Stimulated activated effector memory CD8-positive, alpha-beta T cell treated with anti-CD3 and anti-CD28 coated beads, Interleukin-12 subunit alpha, Interleukin-12 subunit beta, amount 100 ng/mL, for 72 hours (primary cell): ENCODE measurements at regions not wholly inside any gene's neighbourhood (a gene's known extent, or its start where the extent isn't known, plus 50 kb on each side); places are given as distances from the start of the nearest gene placed in this dataset.

Experiments
- ATAC-seq: fragments of 150-1000 bp; cut with Tn5 transposase; 2 replicates; pipeline ENCODE4 v1.10.0; 2021
- DNase-seq, 2 donors: peaks; one replicate each; pipeline ENCODE4 v3.0.0; 2021 to 2022; ENCODE audit warnings: low spot score in 2 of 2
- H3K27ac Mint-ChIP-seq: one replicate; pipeline ENCODE4 v1.8.0; 2022; ENCODE audit warnings: mild to moderate bottlenecking, mixed read lengths
- H3K36me3 Mint-ChIP-seq: one replicate; pipeline ENCODE4 v1.8.0; 2022; ENCODE audit warnings: mild to moderate bottlenecking, mixed read lengths
- H3K4me1 Mint-ChIP-seq: one replicate; pipeline ENCODE4 v1.8.0; 2022; ENCODE audit warnings: mixed read lengths
- H3K4me3 Mint-ChIP-seq: one replicate; pipeline ENCODE4 v1.8.0; 2022; ENCODE audit warnings: mild to moderate bottlenecking, mixed read lengths
- H3K9me3 Mint-ChIP-seq: one replicate; pipeline ENCODE4 v1.8.0; 2022; ENCODE audit warnings: mixed read lengths

DNA sequence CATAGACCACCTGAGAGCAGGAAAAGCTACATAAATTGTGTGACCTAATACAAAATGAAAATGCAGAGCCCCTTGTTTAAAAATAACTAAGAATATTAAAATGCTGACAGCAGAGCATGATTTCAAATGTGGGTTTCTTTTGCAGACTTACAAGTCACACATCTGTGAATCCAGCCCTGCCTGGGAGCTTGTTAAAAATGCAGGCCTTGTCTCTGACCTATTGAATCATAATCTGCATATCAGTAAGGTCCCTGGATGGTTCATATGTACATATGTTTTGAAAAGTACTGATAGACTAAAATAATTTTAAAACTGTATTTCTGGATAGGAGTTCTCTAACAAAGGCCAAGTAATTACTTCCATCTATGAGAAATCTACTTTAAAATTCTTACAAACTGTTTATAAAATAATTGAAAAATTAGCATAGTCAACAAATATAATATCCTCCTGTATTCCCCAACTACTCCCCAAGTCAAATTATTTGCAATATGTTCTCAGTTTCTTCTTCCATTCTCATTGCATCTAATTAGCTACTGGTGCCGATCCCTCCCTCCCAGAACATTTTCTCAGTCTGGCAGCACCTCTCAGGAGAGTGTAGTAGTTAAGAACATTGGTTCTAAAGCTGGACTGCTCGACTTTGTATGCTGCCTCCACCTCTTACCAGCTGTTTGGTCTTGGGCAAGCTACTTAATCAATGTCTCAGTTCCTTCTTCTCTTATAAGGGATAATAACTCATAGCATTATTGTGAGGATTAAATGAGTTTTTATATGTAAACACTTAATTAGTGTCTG, 1040.4 kb upstream of the CDH2 start:
- H3K36me3 Mint-ChIP-seq = no peaks in the 10 kb centered on the region
- ATAC-seq (no peak), DNase-seq (no peak)
- no peaks in the 10 kb centered on the region for H3K4me1 Mint-ChIP-seq
- no peak overlapping the region for H3K4me3 Mint-ChIP-seq
- peaks cover 10% of the 10 kb centered on the region for H3K9me3 Mint-ChIP-seq
- H3K27ac Mint-ChIP-seq = no peak overlapping the region

- no peaks in the 10 kb centered on the region for H3K36me3 Mint-ChIP-seq
- no peak overlapping the region for H3K4me3 Mint-ChIP-seq
- H3K9me3 Mint-ChIP-seq = peaks cover 12% of the 10 kb centered on the region
- H3K4me1 Mint-ChIP-seq = no peaks in the 10 kb centered on the region
- DNase-seq = no peak
- no peak overlapping the region for H3K27ac Mint-ChIP-seq
- ATAC-seq = no peak
These were observed 1021.9 kb upstream of the CDH2 start for GRCh38 chr18:29198834-29199233.

DNA sequence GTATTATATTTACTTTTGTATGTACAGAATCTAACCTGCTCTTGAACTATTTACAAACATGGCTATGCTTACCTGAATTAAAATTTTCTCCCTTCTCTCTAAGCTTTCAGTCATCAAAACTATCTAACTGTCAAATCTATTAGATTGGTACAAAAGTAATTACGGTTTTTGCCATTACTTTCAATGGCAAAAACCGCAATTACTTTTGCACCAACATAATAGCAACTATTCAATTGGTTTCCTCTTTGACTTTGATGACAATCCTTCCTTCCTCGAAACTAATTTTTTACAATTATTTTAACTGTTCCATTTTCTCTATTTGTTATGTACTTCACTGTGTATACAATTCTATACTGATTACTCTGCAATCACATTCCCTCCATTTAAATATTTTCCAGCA, 1019.4 kb upstream of the CDH2 start:
- DNase-seq (no peak), ATAC-seq (no peak)
- Mint-ChIP-seq H3K9me3 (peaks cover 18% of the 10 kb centered on the region), H3K4me1 (no peaks in the 10 kb centered on the region), H3K36me3 (no peaks in the 10 kb centered on the region), H3K27ac (no peak overlapping the region), H3K4me3 (no peak overlapping the region)

- H3K27ac Mint-ChIP-seq = no peak overlapping the region
- no peak overlapping the region for H3K4me3 Mint-ChIP-seq
- peaks cover 13% of the 10 kb centered on the region for H3K9me3 Mint-ChIP-seq
- no peaks in the 10 kb centered on the region for H3K4me1 Mint-ChIP-seq
- no peak for ATAC-seq
- no peaks in the 10 kb centered on the region for H3K36me3 Mint-ChIP-seq
- no peak for DNase-seq
These were observed 1014.3 kb upstream of the CDH2 start for GRCh38 chr18:29191263-29191662.

GRCh38 chr18:29188760-29189159, 1011.8 kb upstream of the CDH2 start:
- DNase-seq (no peak), ATAC-seq (no peak)
- H3K4me3 Mint-ChIP-seq = no peak overlapping the region
- H3K4me1 Mint-ChIP-seq = no peaks in the 10 kb centered on the region
- no peaks in the 10 kb centered on the region for H3K36me3 Mint-ChIP-seq
- H3K9me3 Mint-ChIP-seq = peaks cover 19% of the 10 kb centered on the region
- no peak overlapping the region for H3K27ac Mint-ChIP-seq

DNA sequence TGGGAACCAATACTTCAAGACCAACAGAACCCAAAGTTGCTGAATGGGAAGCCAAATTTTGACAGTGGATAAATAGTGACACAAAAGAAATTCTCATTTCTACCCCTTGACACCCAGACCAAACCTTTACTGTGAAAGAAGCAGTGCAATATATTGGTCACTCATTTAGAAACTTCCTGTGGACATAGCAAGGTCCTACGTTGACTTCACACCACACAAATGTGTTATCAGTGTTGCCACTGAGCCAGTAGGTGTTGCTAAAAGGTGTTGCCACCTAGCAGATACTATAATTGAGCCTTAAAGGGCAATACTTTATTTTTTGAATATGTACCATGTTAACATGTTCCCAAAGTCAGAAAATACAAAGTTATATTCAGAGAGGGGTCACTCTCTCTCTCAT, 1008.9 kb upstream of the CDH2 start:
- H3K27ac Mint-ChIP-seq = no peak overlapping the region
- H3K4me1 Mint-ChIP-seq = no peaks in the 10 kb centered on the region
- no peak overlapping the region for H3K4me3 Mint-ChIP-seq
- no peak for ATAC-seq
- peaks cover 13% of the 10 kb centered on the region for H3K9me3 Mint-ChIP-seq
- H3K36me3 Mint-ChIP-seq = no peaks in the 10 kb centered on the region
- DNase-seq = no peak

DNA sequence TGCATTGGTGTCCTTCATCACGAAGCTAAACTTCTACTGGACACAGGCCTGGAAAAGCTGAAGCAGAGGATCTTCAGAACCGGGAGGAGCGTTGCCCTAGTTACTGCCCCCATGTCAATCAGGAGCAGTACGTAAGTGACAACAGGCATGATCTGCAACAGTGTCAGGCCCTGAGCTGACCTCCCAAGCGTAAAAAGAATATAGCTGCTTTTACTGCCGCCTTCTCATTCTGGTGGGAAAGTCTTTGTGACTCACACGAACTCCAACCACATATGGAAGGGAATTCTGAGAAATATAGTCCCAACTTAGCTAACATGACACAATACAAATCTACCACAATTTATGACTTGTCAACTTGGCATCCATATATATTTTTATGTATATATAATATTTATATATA, 1007.7 kb upstream of the CDH2 start:
- no peak overlapping the region for H3K4me3 Mint-ChIP-seq
- no peaks in the 10 kb centered on the region for H3K36me3 Mint-ChIP-seq
- no peaks in the 10 kb centered on the region for H3K4me1 Mint-ChIP-seq
- H3K27ac Mint-ChIP-seq = no peak overlapping the region
- no peak for ATAC-seq
- DNase-seq = no peak
- H3K9me3 Mint-ChIP-seq = peaks cover 10% of the 10 kb centered on the region

DNA sequence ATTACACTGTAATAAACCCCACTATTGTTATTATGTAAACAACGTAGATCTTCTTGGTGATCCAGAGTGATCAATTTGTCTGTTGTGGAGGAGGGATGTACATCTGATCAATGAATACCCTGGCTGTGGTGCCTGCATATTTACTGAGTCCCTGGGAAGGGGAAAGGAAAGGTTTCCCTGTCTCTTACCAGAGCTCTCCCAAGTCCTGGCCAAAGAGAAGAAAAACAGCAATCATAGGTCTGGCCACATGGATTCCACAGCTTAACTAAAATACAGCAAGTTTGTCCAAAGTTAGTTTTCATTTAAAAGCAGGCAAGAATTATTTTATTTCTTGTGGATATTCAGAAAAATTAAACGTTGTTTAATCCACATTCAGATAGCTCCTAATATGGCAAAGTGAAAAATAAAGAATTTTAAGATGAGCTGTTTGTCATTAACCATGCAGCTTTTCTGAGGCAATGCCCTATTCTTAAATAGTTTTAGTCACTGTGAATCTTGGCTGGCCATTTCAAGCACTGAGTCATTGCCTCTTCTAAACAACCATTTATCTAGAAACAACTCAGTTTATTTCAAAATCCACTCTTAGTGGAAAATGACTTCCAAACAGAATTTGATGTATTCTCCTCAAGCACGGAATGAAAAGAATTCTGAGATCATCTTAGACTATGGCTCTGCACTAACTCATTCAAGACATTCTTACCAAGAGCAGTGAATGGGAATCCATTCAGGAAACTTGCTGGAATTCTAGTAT, 1004.4 kb upstream of the CDH2 start:
- Mint-ChIP-seq H3K27ac (no peak overlapping the region), H3K36me3 (no peaks in the 10 kb centered on the region), H3K9me3 (peaks cover 18% of the 10 kb centered on the region), H3K4me1 (no peaks in the 10 kb centered on the region), H3K4me3 (no peak overlapping the region)
- no peak for ATAC-seq
- no peak for DNase-seq

- Mint-ChIP-seq H3K9me3 (peaks cover 17% of the 10 kb centered on the region), H3K27ac (no peak overlapping the region), H3K4me3 (no peak overlapping the region), H3K4me1 (no peaks in the 10 kb centered on the region), H3K36me3 (no peaks in the 10 kb centered on the region)
- DNase-seq = no peak
- no peak for ATAC-seq
These were observed 999.8 kb upstream of the CDH2 start for GRCh38 chr18:29176681-29177080.

DNA sequence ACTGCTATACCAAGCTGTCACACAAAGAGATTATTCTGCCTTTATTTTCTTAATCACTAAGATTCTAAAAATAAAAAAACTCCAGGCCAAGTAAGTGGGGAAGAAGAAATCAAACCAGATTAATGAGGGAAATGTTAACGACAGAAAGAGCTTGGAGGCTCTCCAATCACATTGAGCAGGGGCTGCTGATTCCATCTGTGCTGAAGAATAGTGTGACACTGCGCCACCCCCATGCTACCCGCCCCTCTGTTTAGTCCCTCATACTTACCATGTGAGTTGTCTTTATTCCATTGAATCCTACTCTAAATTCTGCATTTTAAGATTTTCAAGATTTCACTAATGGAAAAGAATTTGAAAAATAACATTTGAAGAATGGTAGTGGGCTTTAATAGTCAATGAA, 998.0 kb upstream of the CDH2 start:
- DNase-seq (no peak), ATAC-seq (no peak)
- Mint-ChIP-seq H3K36me3 (no peaks in the 10 kb centered on the region), H3K4me3 (no peak overlapping the region), H3K27ac (no peak overlapping the region), H3K9me3 (peaks cover 20% of the 10 kb centered on the region), H3K4me1 (no peaks in the 10 kb centered on the region)

GRCh38 chr18:29172756-29173067, 995.8 kb upstream of the CDH2 start:
- no peak overlapping the region for H3K4me3 Mint-ChIP-seq
- ATAC-seq = no peak
- H3K9me3 Mint-ChIP-seq = peaks cover 17% of the 10 kb centered on the region
- H3K27ac Mint-ChIP-seq = no peak overlapping the region
- no peaks in the 10 kb centered on the region for H3K4me1 Mint-ChIP-seq
- no peaks in the 10 kb centered on the region for H3K36me3 Mint-ChIP-seq
- no peak for DNase-seq

DNA sequence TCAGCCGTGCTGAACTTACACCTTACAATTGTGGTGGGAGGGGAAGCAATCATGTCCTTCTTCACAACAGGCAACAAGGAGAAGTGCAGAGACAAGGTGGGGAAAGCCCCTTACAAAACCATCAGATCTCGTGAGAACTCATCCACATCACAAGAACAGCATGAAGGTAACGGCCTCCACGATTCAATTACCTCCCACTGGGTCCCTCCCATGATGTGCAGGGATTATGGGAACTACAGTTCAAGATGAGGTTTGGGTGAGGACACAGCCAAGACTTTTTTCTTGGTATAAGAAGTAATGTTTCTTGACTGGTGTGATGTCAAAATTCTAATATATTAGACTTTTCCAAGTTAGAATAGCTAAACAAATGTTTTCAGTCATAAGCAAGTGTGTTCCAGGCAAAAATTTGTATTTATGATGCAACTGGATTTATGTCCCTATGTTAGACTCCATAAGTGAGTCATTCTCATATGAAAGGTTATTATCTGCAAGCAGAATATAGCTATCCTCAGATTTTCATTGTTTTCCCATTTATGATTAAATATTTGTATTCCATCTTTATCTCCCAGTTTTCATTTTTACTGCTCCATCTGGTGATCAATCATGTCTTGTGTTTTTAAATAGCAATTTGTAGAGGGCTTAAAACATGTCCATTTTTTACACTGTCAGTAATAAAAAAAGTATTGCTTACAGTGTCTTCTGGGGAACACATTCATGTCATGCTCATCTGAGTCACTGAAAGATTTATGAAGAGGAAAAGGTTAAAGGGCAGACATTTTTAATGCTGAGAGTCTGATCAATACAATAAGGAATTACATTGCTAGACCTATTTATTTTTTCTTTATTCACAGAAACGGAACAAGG, 995.2 kb upstream of the CDH2 start:
- Mint-ChIP-seq H3K9me3 (peaks cover 16% of the 10 kb centered on the region), H3K4me1 (no peaks in the 10 kb centered on the region), H3K27ac (no peak overlapping the region), H3K4me3 (no peak overlapping the region), H3K36me3 (no peaks in the 10 kb centered on the region)
- DNase-seq = no peak
- no peak for ATAC-seq

DNA sequence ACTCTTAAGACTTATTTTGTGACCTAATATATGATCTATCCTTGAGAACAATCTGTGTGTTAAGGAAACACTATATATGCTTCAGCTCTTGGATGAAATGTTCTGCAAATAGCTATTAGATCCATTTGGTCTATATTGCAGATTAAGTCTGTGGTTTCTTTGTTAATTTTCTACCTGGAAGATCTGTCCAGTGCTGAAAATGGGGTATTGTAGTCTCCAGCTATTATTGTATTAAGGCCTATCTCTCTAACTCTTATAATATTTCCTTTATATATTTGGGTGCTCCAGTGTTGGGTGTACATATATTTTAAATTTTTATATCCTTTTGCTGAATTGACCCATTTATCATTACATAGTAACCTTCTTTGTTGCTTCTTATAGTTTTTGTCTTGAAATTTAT, 992.7 kb upstream of the CDH2 start:
- Mint-ChIP-seq H3K4me3 (no peak overlapping the region), H3K9me3 (peaks cover 21% of the 10 kb centered on the region), H3K27ac (no peak overlapping the region)

GRCh38 chr18:29164993-29165599, 988.2 kb upstream of the CDH2 start:
- Mint-ChIP-seq H3K36me3 (no peaks in the 10 kb centered on the region), H3K9me3 (peaks cover 23% of the 10 kb centered on the region), H3K27ac (no peak overlapping the region), H3K4me1 (no peaks in the 10 kb centered on the region), H3K4me3 (no peak overlapping the region)
- no peak for DNase-seq
- ATAC-seq = no peak

More for the DNA sequence above, 992.7 kb upstream of the CDH2 start:
- DNase-seq (no peak), ATAC-seq (no peak)
- Mint-ChIP-seq H3K36me3 (no peaks in the 10 kb centered on the region), H3K4me1 (no peaks in the 10 kb centered on the region)

GRCh38 chr18:29164020-29164706, 987.2 kb upstream of the CDH2 start:
- H3K36me3 Mint-ChIP-seq = no peaks in the 10 kb centered on the region
- H3K9me3 Mint-ChIP-seq = peaks cover 21% of the 10 kb centered on the region
- DNase-seq (no peak), ATAC-seq (no peak)
- no peaks in the 10 kb centered on the region for H3K4me1 Mint-ChIP-seq
- H3K4me3 Mint-ChIP-seq = no peak overlapping the region
- no peak overlapping the region for H3K27ac Mint-ChIP-seq
